Fibroblast of lung (primary cell): ENCODE measurements at regions not wholly inside any gene's neighbourhood (a gene's known extent, or its start where the extent isn't known, plus 50 kb on each side); places are given as distances from the start of the nearest gene placed in this dataset.

Experiments used
- EZH2 ChIP-seq: IDR thresholded peaks from 2 replicates; pipeline ENCODE4 v1.5.1; 2012; ENCODE audit warnings: low read length, control low read depth, mild to moderate bottlenecking; ENCODE audit errors: missing control alignments
- TF ChIP-seq, protein P1 (sequence below), 2 donors: IDR thresholded peaks in 1 of 2; conservative IDR thresholded peaks in 1 of 2; 1 replicate in 1 of 2; 2 replicates in 1 of 2; pipeline ENCODE4 v1.5.1; 2011 to 2012; ENCODE audit warnings: low read length in 2 of 2, control low read depth in 1 of 2, inconsistent platforms in 1 of 2, low read depth in 1 of 2, mild to moderate bottlenecking in 1 of 2

DNA sequence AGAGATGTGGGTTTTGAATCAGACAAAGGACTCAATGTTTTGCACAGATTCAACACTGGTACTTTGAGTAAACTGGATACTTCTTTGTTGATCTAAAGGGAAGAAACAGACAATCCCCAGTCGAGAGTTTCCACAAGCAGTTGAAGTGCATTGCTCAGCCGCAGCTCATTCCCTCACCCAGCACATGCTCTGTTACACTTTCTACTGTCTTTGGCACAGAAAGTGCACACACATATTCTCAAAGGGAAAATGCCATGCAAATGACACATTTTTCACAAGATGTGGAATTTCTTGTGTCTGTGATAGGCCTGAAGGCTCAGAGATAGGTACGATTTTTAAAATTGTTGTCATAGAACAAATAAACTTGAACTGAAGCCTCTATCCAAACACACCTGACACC lies 258.9 kb upstream of the TRIB2 start:
- TF ChIP-seq, protein P1, sequence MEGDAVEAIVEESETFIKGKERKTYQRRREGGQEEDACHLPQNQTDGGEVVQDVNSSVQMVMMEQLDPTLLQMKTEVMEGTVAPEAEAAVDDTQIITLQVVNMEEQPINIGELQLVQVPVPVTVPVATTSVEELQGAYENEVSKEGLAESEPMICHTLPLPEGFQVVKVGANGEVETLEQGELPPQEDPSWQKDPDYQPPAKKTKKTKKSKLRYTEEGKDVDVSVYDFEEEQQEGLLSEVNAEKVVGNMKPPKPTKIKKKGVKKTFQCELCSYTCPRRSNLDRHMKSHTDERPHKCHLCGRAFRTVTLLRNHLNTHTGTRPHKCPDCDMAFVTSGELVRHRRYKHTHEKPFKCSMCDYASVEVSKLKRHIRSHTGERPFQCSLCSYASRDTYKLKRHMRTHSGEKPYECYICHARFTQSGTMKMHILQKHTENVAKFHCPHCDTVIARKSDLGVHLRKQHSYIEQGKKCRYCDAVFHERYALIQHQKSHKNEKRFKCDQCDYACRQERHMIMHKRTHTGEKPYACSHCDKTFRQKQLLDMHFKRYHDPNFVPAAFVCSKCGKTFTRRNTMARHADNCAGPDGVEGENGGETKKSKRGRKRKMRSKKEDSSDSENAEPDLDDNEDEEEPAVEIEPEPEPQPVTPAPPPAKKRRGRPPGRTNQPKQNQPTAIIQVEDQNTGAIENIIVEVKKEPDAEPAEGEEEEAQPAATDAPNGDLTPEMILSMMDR (conservative IDR thresholded peaks at IDR 0.05 in 1 of 2, IDR thresholded peaks at IDR 0.05 in 1 of 2; ENCODE audit: low read depth in 1 of 2, low read length in 2 of 2) = no peak
- TF ChIP-seq EZH2 = no peak
